ENCODE measurements at regions not wholly inside any gene's neighbourhood (a gene's known extent, or its start where the extent isn't known, plus 50 kb on each side); places are given as distances from the start of the nearest gene placed in this dataset.
"Not testable (repeated sequence)": the region's sequence is repeated elsewhere in the genome, so short reads cannot be mapped to it uniquely, and the experiment has no call there.

- DNase-seq (ENCODE audit: low read depth): no peak
- TF ChIP-seq CTCF (conservative IDR thresholded peaks at IDR 0.05; ENCODE audit: low read depth, low read length): no peak
- H3K4me3 ChIP-seq (ENCODE audit: low read depth, low read length): no peak overlapping the region
These were observed 140.5 kb upstream of the TPM1 start for GRCh38 chr15:62901909-62902546.

DNA sequence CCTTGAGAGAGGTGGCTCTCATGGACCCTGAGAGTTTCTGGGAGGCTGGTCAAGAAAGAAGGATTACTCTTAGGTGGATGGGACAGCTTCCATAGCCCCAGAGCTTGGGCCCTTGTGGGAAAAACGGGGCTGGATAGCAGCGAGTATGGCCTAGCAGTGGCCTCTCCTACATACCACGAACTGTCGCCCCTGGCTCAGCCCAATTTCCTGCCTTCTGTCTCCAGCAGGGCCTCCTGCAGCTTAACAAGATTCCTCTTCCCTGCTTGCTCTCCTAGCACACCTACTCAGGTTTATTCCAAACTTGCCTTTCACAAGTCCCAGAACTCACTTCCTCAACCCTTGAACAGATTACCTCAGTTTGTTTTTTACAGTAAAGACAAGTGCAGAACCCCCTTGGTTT, 139.7 kb upstream of the TPM1 start:
- no peak overlapping the region for H3K4me3 ChIP-seq (ENCODE audit: low read depth, low read length)
- TF ChIP-seq CTCF (conservative IDR thresholded peaks at IDR 0.05; ENCODE audit: low read depth, low read length): no peak
- no peak for DNase-seq (ENCODE audit: low read depth)

GRCh38 chr15:62903437-62903836, 139.1 kb upstream of the TPM1 start:
- no peak for TF ChIP-seq CTCF (conservative IDR thresholded peaks at IDR 0.05; ENCODE audit: low read depth, low read length)
- H3K4me3 ChIP-seq (ENCODE audit: low read depth, low read length): no peak overlapping the region
- no peak for DNase-seq (ENCODE audit: low read depth)

DNA sequence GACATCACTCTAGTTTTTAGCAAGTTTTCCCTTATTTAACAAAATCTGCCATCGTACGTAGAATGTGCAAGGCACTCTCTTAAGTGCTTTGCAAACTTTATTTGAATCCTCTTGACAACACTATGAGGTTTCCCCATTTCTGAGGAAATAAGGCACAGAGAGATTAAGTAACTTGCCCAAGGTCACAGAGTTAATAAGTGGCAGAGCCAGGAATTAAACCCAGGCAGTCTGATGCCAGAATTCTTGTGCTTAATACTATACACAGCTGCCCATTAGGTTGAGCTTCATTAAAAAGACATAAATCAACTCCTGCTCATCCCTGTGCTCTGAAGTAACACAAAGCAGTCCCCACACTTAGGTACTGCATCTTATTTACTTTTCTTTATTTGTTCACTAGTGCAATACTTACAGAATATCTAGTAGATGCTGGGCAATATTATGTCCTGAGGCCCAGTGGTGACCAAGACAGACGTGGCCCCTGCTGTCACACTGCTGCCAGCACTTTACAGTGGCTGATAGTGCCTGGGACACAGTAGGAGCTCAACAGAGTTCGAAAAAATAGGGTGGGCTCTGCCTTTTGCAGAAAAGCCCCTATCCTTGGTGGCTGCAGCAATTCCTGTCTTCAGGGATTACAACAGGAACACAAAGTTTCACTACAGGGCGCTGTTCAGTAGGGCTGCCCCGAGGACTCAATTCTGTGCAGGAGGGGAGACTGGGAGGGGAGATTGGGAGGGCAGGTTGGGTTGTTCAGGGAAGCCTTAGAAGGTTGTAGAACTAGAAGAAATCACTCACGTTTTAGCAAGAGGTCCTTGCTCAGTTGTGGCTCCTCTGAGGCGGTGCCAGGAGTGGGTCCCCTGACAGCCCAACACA, 138.3 kb upstream of the TPM1 start:
- TF ChIP-seq CTCF (conservative IDR thresholded peaks at IDR 0.05; ENCODE audit: low read depth, low read length): no peak
- H3K4me3 ChIP-seq (ENCODE audit: low read depth, low read length): no peak overlapping the region
- DNase-seq (ENCODE audit: low read depth): no peak

- no peak for TF ChIP-seq CTCF (conservative IDR thresholded peaks at IDR 0.05; ENCODE audit: low read depth, low read length)
- no peak for DNase-seq (ENCODE audit: low read depth)
- H3K4me3 ChIP-seq (ENCODE audit: low read depth, low read length): no peak overlapping the region
These were observed 135.9 kb upstream of the TPM1 start for GRCh38 chr15:62906627-62907026.

- TF ChIP-seq CTCF (conservative IDR thresholded peaks at IDR 0.05; ENCODE audit: low read depth, low read length): no peak
- no peak for DNase-seq (ENCODE audit: low read depth)
- no peak overlapping the region for H3K4me3 ChIP-seq (ENCODE audit: low read depth, low read length)
These were observed 135.3 kb upstream of the TPM1 start for GRCh38 chr15:62907275-62907674.

DNA sequence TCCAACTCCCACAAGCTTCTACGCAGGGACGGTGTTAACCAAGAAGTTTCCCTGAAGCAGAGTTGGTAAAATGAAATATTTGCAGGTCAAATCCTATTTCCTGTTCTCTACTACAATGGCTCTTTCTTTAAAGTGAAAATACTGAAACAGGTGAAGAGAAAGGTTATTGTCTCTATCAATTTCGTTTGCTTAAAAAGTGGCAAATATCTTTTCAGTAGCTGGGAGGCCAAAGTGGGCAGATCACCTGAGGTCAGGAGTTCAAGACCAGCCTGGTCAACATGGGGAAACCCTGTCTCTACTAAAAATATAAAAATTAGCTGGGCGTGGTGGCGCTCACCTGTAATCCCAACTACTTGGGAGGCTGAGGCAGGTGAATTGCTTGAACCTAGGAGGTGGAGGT, 134.2 kb upstream of the TPM1 start:
- H3K4me3 ChIP-seq (ENCODE audit: low read depth, low read length); DNase-seq (ENCODE audit: low read depth): not testable (repeated sequence)

Data from epithelial cell of proximal tubule (primary cell).